ENCODE measurements at regions not wholly inside any gene's neighbourhood (a gene's known extent, or its start where the extent isn't known, plus 50 kb on each side); places are given as distances from the start of the nearest gene placed in this dataset.
"Not testable (repeated sequence)": the region's sequence is repeated elsewhere in the genome, so short reads cannot be mapped to it uniquely, and the experiment has no call there.

DNA sequence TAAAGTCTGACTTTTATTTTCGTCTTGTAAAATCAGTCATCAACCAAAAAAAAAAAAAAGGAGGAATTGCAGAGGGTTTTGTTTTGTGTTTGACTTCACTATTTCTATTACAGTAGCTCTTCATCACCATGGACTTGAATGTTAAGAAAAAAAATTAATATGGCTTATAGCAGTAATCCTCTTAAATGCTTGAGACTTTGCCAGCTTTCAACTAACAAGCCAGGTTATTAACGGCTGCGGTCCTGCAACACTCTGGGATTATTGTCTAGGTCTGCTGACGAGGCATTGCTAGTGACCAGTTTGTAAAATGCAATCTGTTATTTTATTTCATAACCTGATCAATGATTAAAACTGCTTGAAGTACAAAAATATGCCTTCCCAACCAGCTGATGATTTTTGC, 647.2 kb upstream of the KLHL1 start:
- no peak for DNase-seq

DNA sequence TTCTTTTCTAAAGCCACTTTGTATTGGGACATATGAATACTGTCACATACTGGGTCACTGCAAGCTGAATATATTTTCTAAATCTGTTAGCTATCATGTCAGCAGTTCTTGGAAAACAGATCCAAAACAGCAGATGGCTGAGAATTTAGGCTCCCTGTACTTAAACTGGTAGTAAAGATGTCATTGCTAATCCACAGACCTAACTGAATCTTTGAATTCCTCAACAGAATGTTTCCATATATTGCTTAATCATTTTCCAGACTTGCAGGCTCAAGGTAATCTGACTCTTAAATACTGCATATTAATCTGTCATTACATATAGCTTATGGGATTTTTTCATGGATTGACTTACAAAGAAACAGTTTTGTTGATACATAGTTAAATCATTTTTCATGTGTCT, 639.0 kb upstream of the KLHL1 start:
- DNase-seq, result no peak

DNA sequence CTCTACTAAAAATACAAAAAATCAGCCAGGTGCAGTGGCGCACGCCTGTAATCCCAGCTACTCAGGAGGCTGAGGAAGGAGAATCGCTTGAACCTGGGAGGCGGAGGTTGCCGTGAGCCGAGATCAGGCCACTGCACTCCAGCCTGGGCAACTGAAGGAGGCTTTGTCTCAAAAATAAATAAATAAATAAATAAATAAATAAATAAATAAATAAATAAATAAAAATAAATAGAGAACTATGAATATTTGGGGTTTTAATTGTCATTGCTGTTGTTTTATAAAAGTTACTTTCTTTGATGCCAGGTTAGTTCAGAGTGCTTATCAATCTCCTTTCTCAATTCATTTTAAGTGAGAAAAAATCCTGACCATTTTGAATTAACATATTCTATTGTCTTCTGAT, 638.2 kb upstream of the KLHL1 start:
- not testable (repeated sequence) for DNase-seq

DNA sequence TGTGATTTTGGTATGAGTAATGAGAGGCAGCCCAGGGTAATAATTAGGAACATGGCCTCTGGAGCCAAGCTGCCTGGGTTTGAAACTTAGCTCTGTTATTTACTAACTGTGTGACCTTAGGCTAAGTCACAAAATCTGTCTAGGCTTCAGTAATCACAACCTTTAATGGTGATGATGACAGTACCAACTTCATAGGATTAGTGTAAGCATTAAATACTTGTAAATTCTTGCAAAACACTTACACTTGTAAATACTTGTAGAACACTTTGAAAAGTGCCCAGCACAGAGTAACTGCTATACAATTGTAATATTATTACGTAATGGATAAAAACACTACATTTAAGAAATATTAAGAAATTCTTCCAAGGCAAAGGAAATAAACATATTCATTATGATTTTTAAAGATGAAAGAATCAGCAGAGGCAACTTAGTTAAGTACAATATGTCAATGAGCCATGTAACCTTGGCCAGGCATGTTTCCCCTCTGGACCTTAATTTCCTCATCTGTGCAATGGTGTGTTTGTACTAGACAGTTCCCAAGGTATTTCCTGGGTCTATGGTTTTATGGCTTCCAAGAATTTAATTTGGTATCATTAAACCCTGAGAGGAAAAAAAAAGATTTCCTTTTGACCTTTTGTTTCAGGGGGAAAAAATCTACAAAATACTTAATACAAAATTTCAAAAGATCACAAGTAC, 628.5 kb upstream of the KLHL1 start:
- no peak for DNase-seq

DNA sequence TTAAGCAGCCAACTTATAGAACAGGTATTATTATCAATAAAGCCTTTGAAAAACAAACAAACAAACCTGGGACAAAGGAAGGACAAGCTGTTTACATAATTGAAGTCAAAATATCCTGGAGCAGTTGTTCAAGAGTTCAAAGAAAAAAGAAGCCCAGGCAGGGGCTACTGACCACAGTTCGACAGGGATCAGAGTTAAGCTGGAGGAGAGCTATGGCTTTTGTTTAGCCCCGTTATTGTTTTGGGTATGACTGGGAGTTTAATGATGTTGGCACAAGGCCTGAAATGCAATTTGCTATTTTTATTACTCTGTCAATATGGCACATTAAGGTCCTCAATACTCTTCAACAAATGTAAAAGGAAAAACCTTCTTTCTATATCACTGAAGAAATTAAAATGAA, 624.4 kb upstream of the KLHL1 start:
- DNase-seq, result no peak

DNA sequence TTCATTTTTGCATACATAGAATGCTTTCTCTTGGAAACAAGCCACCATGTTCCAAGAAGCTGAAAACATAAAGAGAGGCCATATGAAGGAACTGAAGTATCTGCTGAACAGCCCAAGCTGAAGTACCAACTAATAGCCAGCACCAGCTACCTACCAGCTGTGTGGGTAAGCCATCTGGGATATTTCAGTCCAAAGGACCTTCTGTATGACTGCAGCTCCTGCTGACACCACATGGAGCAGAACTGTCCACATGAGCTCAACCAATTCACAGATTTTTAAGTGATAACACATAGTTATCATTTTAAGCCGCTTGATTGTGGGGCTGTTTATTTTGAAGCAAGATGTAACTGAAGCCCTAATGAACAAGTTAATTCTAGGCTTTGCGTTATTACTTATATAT, 621.1 kb upstream of the KLHL1 start:
- no peak for DNase-seq

DNA sequence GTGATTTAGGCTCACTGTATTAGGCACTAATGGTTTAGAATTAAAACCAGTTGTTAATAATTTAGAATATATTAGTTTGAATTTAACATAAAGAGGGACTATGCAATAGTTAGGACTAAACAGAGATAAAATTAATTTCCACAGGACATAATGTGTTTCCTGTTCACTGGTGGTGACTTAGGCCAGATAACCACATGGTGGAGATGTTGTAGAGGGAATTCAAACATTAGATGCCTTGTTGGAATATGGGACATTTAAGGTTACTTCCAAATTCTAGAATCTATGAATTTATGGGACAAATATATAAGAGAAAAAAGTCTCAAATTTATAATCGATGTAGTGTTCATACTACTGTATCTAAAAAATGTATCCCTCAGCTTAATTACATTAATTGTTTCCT, 615.5 kb upstream of the KLHL1 start:
- DNase-seq, result no peak

DNA sequence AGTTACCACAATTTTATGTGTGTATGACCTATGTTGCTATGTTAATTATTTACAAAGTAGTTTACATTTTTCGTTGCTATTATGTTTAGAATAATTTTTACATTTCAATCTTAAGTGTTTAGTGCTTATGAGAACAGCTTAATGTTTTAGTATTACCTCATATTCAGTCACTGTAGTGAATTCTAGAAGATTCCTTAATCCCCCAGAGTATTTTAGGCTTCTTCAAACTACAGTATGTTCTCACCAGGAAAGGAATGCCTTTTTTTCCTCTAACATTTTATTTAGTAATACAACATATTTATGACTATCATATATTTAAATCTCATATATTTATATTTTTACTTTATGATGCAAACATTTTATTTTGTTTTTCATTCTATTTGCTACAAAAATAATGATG, 612.1 kb upstream of the KLHL1 start:
- no peak for DNase-seq

DNA sequence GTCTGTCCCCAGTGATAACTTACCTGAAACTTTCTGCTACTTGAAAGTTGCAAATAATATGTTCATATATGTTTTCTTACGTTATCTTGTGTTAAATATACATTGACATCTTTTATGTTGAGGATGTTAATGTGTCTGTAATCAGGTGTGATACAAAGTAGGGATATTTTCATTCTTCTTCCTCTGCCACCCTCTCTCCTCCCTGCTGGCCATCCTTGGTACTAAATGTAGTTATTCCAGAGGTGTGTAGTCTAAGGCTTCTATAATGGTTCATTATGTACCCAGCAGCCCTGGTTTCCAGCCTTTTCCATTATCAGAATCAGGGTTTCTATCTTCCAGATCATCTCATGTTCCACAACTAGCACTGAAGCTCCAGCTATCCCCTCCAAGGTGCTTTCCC, 606.7 kb upstream of the KLHL1 start:
- DNase-seq, result no peak

DNA sequence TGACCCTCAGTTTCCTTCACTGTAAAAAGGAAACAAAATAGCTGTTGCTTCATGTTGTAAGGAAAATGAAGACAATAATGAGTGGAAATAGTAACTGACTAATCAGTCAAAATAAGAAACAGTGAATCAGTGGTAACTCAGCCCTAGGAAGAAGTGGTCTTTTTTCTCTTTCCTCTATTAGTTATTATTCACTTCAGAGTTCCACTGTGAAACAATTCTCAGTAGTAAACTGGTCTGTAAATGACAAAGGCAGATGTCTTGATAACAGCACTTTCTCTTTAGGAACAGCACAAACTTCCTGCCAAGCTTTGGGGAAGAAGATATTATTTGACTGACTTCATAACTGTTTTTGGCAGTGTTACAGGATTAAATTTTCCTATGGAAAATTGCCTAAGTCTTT, 600.5 kb upstream of the KLHL1 start:
- no peak for DNase-seq

DNA sequence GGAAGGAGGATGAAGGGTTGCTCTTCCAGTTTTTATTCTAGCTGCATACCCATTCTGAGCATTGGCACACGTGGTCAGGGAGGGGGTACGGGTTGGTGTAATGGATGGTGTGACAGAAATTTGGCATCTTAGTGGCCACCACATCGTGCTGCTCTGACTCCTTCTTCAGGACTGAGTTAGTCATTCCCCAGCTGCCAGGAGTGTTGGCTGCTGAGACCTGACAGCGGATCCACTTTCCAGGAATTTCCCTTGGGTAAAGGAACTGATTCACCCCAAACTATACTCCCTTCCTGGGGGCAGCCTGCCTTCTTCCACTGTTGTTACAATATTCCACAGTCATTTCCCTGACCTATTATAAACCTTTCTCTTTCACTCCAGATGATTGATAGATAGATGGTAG, 595.5 kb upstream of the KLHL1 start:
- DNase-seq, result no peak

DNA sequence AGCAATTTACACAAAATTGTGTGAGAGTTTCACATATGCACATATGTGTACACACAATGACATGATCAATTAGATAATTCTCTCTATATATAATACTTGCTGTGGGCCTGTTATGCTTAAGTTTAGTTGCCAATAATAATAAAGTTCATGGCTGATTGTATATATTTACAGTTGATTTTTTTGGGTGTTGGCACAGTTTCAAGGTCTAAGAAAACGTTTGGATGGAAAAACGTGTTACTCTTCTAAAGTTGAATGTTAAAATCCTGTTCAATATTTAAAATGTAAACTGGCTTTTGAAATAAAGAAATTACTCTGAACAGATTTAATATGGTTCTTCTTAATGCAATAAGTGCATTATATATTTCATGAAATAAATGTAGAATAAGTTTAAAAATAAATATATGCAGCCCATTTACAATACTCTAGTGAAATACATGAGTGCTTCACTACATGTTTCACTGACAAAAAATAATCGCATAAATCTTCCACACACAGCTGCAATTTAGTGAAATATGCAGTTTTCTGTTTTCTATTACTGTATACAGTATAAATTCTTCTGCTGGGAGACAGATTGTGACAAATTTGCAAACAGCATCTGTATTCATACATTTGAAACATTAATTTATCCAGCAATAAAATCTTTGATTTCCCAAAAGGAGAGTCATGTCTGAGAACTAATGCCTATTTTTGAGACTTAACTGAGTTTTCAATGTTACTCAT, 586.9 kb upstream of the KLHL1 start:
- no peak for DNase-seq

DNA sequence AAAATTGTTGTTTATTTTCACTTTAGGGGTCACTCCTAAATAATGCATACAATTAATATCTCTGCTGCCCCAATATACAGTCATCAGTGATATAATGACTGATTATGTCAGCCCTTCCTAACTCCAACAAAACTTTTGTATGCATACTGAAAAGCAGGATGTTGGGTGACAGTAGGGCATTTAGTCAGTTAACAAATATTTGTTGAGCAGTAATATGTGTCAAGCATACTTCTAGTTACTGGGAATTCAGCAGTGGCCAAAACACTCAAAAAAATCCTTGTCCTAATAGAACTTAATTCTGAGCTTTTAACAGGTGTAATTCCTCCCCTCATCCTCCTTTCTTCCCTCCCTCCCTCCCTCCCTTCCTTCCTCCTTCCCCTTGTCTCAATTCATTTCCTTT, 560.7 kb upstream of the KLHL1 start:
- no peak for DNase-seq

DNA sequence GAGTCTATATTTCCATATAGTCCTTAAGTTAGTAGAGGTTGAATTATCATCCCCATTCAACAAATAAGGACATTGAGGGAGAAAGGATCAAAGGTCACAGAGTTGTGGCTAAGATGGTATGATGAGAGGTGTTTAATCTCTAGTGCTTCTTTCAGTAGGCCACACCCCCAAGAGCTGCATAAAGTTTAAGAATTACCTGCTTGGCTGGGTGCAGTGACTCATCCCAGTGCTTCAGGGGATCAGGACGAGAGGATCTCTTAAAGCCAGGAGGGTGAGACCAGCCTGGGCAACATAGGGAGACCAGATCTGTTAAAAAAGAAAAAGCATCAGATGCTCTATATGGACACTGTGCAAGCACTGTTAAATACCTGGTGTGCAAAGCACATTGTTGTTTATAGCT, 560.0 kb upstream of the KLHL1 start:
- no peak for DNase-seq

DNA sequence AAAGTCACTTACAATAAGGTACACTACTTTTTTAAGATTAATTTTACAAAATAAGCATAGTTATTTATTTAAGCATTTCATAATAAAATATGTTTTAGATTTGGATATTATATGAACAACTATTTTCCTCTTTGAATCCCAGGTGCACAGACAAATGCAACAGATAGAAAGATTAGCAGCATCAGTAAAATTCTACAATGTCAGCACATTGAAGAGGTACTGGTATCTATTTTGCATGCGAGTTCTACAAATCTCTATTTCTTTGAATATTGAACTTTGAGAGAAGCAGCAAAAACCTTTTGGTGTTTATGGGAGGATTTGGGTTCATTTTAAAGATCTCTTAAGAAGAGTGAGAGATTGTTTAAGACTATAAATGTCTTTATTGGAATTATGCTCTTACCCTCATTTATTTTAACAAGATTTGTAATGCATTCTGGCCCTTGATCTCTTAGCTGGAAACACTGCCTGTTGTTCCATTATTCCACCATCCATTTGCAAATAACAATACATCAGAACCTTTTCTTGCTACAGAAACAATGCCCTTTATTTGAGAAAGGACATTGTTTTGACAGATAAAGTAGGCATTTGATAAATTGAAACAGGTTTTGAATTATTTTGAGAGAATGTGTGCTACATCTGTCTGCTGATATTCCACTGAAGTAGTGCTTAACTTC, 558.8 kb upstream of the KLHL1 start:
- no peak for DNase-seq

DNA sequence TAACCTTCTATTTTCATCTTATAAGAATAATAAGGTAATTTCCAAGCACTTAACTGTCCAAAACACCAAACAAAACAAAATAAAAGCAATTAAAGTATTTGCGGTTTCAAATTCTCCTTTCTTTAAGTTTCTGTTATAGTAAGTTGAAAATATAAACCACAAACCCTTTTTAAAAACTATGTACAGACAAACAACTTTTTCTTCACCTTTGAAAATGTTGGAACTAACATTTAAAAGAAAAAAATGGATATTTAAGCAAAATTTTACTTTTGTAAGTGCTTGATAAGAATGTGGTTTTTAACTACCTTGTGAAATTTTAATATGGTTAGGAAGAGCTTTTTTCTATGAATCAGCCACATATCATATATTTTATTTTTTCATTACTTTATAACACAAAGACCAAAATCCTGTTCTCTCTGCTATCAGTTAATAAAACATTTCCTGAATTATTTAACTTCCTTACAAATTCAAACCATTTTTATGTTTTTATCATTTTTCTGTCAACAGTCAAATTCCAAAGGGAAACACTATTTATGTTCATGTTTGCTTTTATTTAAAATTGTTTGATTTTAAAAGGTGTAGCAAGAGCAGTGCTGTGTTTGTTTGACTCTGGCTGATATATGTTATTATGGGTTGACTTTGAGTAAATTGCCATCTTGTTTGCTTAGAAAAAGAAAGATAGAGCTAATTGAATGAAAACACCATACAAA, 554.1 kb upstream of the KLHL1 start:
- peak in 1 of 2 experiments; percentile 29 for DNase-seq

DNA sequence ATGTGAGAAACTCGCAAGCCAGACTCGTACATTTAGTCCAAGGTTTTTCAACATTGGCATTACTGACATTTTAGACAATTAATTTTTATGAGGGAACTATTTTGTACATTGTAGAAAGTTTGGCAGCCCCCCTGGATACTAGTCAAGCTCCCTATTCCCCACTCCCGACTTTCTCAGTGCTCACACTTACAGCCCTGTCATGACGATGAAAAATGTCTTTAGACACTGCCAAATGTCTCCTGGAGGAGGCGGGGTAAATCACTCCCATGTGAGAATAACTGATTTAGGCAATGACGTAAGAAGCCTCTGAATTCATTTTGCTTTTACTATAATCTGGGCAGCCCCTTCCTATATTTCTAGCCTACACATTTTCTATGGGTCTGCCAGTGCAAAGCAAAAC, 535.8 kb upstream of the KLHL1 start:
- DNase-seq, result no peak

DNA sequence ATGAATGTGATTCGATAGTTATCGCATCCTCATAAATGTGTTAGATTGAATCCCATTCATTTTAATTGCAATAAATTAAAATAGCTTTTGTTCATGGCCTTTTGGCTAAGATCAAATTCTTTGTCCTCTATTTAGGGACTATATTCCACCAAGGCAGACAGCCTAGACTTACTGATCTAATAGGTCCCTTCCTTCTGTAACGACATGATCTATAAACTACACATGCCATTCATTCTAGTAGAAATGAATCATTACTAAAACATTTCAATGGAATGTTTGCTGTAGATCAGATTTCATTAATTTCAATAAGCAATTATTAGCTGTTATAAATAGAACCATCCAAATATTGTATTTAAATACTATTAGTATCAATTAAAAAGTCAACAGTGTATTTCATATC, 526.6 kb upstream of the KLHL1 start:
- no peak for DNase-seq

DNA sequence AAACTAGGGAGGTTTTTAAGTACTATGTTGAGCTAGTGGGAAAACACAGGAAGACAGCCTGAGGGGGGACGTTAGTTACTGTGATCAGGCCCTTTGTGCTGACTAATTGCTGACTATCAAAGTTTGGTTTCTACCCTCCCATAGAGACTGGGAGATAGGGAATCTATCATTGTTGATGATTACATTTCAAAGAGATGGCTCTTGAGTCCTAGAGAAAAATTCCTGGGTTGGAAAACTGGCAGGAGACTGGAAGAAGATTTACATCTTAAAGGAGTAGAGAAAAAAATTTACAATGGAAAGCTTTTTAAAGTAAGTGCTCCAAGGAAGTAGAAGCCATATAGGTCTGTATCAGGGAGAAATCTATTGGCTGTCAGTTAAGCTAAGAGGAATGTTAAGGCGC, 522.0 kb upstream of the KLHL1 start:
- DNase-seq, result no peak

DNA sequence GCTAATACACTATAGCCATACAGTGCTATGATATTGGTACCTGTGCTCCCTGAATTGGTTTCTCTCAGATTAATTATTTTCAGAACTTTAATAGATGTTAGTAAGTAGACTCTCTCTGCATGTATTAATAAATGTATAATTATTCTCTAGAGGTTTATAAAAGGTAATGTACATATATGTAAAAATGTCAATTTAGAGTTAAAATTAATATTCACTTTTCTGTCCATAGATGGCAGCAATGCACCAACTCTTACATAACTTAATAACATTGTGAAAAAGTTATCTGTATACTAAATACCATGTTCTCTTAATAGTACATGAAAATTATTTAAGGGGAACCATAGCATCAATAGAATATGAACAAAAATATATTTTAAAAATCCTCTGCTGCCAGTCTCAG, 515.0 kb upstream of the KLHL1 start:
- DNase-seq, result peak in 1 of 2 experiments; percentile 1

DNA sequence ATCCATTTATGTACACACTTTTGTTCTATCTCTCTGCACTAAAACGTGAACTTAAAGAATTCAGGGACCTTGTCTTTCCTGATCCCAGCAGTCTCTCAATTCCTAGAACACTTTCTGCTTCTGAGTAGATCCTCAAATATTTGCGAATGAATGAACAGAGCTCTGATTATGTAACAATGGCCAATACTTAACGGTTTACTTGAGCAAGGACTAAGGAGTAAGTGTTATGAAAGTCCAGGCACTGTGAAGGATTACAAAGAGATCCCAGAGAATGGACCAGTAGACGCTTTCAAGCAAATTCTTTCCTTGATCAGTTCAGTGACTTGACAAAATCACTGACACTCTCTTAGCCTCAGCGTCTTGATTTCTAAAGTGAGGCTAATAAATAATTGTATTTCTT, 514.5 kb upstream of the KLHL1 start:
- no peak for DNase-seq

DNA sequence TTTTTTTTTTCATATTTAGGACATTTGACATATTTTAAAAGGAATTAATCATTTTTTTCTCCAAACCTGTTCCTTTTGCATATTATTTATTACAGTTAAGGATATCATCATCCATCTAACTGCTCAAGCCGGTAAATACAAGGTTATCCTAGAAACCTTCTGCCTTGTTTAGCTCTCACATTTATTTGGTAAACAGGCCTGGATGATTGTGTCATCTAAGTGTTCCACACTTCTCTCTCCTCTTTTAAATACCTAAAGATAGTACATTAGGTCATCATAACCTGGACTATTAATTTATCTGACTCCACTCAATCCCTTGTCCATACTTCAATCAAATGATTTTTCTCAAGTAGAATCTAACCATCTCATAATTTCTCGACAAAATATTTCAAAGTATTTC, 511.7 kb upstream of the KLHL1 start:
- DNase-seq, result no peak

DNA sequence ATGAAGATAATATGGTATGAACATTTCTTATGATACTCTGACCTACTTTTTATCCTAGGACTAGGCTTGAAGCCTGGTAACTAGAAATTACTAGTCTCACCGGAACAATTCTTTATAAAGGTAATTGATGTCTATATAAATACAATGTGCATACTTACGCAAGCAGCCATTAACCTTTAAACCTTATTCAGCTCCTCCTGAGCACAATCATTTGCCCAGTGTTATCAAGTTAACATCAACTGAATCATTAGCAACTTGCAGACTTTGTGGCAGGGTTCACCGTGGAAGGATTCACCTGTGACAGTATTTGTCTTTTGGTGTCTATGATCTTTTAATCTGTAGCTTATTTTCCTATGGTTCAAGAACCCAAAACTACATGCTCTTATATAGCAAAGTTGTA, 508.6 kb upstream of the KLHL1 start:
- DNase-seq, result no peak

DNA sequence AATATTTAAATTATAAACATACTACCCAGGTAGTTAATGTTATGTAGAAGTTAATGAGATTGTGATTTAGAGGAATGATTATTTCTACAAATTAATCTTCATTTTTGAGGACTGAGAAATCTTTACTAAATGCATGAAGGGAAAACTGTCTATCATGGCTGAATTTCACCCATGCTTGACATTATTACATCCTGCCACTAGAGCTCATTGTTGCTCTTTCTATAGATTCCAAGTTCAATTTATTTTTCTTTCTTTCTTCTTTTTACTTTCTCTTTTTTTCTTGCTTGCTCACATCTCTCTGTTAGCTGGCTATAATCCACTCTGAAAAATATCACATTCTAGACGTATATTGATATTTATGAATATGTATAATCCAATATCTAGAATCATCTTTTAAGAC, 505.0 kb upstream of the KLHL1 start:
- no peak for DNase-seq

Data from SHP77 (cell line).